A172 (cell line): ENCODE measurements at regions not wholly inside any gene's neighbourhood (a gene's known extent, or its start where the extent isn't known, plus 50 kb on each side); places are given as distances from the start of the nearest gene placed in this dataset.
A peak's percentile ranks its signal among the peaks of the same experiment; 100 is the strongest.
"Not testable (repeated sequence)": the region's sequence is repeated elsewhere in the genome, so short reads cannot be mapped to it uniquely, and the experiment has no call there.

Source experiments
- DNase-seq: peaks from one replicate; pipeline ENCODE4 v3.0.0-alpha.2; 2015; ENCODE audit warnings: low spot score

DNA sequence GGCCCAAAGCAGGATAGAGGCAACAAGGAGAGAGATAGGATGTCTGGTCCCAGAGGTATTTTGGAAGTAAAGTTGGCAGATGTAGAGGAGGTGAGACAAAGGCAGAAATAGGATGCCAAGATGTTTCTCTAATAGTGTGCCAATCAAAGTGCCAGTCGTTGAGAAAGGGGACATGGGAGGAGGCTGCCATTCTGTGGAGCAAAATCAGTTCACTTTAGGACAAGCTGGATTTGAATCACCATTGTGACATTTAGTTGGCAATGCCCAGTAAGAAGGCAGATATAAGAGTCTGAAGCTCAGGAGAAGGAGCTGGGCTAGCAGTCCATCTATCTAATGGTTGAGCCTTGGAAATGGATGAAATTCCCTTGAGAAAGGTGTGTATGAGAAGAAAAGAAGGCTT, 53.8 kb downstream of the ADRB2 start:
- DNase-seq: no peak

DNA sequence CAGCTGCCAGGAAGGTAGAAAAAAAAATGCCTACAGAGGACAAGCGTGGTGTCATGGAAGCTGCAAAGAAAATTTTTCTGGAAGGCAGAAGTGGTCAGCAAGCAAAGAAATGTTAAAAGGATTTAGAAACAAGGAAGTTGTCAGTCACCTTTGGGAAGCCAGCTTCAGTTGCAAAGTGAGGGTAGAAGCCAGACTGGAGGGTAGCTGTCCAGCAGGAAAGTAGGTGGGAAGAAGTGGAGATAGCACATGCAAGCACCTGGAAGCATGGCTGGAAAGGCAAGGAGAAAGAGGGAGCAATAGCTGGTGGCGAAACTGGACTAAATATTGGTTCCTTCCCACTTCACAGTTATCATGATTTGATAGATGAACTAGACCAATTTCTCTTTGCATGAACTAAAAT, 54.3 kb downstream of the ADRB2 start:
- DNase-seq: no peak

DNA sequence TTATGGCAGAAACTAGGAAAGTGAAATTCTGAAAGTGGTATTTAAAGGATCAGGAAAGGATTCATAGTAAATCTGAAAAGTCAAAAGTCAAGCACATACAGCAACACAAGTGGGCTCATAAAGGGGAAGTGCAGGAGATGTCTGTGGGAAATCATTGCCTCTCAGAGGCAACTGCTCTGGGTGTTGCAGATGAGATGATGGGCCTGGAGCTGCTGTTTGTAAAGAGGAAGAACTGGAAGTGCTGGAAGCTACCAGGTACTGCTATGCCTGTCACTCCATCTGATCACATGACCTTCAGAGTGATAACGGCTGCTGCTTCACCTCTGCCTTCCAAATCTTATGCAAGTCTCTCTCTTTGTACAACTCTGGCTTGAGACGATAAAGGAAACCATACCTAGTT, 55.9 kb downstream of the ADRB2 start:
- no peak for DNase-seq

DNA sequence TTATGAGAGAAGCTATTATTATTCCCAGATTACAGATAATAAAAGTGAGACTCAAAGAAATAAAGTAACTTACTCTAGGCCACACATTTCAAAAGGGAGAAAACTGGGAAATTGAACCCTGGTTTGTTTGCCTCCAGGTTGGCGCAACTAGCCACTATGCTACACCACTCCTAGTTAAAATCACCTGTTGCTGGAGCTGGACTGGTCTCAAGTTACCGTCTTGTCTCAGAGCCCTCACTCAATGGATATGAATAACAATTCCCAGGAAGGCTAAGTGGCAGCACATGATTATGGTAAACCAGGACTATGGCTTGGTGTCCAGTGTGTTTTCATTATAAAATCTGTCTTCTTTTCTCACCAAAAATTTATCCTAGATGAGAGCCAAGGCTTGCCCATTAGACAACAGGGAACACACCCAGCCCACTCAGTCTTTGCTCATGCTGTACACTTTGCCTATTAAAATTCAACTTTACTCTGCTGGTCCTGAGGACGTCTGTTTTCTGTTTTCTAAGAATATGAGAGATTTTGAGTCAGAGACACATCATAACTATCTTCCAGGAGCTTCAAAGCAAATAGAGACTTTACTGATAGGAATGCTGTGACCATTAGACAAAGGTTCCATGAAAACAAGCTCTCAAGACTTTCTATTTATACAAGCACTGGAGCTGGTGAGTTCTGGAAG, 58.1 kb downstream of the ADRB2 start:
- no peak for DNase-seq

DNA sequence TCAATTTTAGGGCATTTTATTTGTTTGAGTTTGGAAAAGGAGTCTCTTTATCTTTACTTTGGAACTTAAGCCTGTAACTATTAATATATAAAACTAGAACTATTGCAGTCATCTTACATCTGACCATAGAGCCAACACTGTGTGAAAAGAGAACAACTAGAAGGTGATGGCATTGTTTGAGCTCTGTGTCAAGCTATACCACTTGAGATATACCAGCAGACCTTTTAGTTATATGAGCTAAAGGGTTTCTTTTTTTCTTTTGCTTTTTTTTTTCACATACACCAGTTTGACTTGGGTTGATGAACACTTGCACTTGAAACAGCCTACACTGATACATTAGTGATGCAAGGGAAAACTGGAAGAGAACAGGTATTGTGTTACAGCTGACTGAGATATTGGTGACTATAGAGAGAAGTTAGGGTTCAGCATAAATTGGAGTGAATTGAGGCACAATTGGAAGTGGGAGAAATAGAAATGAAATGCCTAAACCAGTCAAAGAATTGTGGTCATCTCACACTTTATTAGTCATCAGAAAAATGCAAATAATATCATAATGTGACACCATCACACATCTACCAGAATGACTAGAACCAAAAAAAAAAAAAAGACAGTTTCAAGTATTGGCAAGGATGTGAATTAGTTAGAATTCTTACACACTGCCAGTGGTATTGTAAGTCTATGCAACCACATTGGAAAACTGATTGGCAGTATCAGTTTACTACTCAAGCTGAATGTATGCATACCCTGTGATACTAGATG, 60.9 kb downstream of the ADRB2 start:
- no peak for DNase-seq

DNA sequence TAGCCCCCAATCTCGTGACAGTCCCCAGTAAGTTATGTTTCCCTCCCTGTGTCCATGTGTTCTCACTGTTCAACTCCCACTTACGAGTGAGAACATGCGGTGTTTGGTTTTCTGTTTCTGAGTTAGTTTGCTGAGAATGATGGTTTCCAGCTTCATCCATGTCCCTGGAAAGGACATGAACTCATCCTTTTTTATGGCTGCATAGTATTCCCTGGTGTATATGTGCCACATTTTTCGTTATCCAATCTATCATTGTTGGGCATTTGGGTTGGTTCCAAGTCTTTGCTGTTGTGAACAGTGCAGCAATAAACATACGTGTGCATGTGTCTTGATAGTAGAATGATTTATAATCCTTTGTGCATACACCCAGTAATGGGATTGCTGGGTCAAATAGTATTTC, 63.5 kb downstream of the ADRB2 start:
- DNase-seq: not testable (repeated sequence)

DNA sequence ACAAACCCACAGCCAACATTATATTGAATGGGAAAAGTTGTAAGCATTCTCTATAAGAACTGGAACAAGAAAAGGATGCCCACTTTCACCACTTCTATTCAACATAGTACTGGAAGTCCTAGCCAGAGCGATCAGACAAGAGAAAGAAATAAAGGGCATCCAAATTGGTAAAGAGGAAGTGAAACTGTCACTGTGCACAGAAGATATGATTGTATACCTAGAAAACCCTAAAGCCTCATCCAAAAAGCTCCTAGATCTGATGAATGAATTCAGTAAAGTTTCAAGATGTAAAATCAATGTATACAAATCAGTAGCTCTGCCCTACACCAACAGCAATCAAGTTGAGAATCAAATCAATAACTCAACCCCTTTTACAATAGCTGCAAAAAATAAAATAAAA, 69.0 kb downstream of the ADRB2 start:
- DNase-seq: not testable (repeated sequence)

DNA sequence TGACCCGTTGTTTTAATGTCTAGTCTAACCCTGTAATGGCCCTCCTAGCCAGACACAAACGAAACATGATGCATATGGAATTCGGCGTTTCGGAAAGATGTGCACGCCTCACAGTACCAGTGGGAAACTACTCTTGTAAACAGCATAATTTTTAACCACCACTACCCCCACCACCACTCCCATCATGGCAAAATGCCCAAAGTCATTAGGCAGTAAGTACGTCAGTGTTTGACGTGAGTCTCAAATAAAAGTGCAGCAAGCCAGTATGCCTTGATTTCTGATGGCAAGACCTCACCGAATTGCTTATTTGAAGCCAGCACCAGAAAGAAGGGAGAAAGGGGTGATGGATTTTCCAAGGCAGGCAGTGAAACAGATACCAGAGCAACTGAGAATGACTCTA, 71.4 kb downstream of the ADRB2 start:
- DNase-seq: no peak

DNA sequence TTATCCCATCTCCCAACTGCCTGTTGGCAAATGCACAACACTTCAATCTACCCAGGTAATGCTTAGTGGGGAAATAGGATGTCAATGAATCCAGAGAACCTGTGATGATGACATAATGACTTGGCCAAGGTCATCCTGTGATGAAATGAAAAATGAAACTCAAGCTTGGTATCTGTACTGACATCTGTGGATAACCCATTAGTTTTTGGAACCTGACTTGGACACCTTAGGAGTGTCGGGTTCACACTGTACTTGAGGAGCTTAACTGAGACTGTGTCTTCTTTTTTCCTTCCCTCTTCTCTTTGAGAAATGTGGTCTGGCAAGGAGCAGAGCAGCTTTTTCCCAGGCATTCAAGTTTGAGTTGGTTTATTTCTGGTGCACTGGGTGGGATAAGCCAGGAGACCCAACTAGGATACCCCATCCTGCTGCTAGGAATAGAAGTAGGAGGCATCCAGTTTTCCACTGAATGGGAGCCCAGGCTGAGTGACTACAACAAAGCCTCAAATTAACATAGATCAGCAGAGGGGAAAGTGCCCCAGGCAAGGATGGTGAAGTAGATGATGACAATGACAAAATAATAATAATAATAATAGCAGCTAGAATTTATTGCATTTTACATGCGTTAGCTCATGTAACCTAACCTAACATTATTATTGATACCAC, 72.1 kb downstream of the ADRB2 start:
- no peak for DNase-seq

DNA sequence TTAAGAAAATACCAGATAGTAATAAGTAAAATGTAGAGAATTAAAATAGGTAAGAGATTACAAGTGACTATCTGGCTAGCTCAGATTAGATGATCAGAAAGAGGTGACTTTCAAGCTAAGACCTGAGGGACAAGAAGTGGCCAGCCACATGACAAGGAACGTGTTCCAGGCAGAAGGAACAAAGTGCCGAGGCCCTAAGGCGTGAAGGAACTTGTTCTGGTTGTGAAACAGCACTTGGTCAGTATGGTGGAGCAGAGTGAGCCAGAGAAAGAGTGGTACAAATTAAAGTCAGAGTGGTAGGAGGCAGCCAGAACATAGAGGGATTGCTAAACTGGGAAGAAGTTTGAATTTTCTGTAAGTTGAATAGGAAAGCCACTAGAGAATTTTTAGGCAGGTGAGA, 73.6 kb downstream of the ADRB2 start:
- no peak for DNase-seq

DNA sequence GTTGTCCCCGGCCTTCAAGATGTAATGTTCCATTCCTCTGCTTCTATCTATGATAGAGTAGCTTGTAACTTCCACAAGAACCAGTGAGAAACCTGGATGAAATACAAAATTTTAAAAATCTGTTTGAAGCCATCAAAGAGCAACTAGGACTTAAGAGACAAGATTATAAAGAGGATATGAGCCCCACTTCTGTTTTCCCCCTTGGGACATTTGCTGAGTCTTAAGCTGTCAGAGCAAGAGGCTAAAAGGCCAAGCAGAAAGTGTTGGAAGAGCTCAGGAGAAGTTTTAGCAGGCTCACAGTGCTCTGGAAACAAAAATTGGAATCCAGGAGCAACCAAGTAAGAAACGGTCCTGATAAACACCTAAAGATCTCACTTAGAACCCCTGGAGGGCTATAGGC, 76.1 kb downstream of the ADRB2 start:
- DNase-seq: no peak

DNA sequence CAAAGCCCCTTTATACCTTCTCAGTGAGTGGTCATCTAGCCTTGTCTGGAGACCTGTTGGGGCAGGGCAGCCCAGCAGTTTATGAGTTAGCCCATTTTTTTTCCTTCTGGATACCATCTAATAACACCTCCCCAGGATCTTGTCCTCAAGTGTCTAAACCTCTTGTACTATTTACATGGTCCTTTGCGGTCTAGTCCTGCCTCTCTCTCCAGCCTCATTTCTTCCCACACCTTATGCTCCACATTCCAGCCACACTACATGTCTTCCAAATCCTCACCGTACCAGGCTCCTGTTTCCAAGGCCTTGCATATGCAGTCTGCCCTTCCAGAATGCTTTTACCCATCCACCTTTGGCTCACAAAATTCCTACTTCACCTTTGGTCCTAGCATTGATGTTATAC, 77.2 kb downstream of the ADRB2 start:
- no peak for DNase-seq

DNA sequence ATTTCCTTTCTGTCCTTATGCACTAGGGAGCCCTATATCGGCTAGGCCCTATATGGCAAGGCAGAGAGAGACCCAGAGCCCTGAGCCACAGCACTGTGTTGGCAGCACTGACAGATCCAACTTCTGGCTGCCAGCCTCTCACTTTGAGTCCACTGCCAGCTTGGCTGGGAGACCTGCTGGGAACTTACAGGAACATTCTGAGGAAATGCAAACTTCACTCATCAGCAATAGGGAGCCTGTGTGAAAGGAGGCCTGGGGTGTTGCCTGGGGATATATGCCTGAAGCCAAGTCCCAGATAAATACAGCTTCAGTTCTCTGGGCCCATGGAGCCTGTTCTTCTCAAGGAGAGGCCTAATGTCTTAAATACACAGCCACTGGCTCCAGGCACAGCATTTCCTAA, 78.0 kb downstream of the ADRB2 start:
- no peak for DNase-seq

DNA sequence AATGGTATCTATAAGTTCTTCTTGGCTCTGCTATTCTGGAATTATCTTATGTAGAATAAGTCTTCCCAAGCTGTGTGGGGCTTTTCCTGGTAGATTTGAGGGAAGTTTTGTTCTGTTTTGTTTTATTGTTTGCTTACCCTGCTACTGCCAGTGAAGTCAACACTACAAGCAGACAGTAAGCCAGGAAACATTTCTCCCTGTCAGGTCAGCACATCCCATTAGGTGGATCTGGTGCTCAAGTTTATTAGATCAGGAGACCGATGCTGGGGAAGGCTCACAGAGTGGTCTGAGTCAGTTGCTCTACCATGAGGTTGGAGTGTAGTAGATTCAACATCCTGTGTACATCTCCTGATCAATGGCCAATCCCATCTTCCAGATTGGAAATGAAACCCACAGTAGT, 79.1 kb downstream of the ADRB2 start:
- DNase-seq: no peak

DNA sequence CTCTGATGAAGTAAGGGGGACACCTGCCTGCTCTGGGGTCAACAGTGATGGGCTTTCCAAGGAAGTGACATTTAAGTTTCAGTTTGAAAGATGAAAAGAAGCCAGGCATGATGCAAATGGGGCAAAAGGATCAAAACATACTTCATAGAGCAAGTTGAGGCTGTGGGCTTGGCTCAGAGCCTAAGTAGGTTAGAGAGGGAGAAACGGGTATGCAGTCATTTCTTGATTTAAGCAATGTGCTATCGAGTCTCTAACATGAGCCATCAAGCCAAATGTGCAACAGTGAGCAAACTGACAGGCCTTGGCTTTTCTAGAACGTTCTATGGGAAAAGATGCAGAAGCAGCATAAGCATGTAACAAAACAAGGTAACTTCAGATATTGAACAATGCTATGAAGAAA, 80.6 kb downstream of the ADRB2 start:
- no peak for DNase-seq

DNA sequence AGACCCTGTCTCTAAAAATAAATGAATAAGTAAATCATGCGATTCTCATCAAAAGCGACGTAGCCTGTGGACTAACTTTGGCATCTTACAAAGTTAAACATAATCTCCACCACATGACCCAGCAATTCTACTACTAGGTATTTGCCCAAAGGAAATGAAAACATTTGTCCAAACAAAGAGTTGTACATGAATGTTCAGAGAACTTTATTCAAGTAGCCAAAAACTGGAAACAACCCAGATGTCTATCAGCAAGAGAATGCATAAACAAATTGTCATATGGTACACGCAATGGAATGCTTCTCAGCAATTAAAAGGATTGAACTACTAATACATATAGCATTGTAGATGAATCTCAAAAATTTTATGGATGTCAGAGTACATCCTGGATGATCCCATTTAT, 82.6 kb downstream of the ADRB2 start:
- peak; percentile 47 for DNase-seq

DNA sequence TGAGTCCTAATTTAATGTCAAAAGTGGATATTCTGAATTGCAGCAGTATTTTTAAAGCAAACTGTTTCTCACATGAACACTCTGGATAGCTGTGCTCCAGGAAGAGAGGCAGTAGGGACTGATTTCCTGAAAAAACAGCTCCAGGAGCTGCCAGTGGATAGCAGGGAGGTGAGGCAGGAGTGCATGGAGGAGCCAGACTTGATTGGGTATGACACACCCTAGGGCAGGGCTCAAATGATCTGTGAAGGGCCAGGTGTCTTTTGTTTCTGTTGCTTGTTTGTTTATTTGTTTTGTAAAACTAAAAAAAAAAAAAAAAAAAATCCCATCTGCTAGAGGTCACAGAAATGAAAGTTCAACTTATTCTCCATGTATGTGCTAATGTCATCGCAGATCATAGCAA, 83.4 kb downstream of the ADRB2 start:
- DNase-seq: peak; percentile 37

DNA sequence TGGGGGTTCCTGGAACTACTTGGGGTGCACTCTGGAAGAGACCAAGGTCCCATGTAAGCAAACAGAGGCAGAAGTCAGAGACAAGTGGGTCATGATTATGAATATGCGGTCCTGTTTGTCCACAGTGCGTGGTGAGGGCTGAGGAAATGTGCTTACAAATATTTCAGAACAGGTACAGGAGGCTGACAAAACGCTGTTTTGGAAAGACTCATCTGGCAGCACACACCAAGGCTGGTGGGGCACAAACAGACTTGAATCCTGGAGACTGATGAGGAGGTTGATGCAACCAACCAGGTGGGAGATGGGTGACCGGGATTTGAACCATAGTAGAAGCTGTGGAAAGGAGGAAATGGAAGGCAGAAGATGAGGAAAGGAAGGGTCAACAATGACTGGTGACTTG, 83.8 kb downstream of the ADRB2 start:
- DNase-seq: no peak

DNA sequence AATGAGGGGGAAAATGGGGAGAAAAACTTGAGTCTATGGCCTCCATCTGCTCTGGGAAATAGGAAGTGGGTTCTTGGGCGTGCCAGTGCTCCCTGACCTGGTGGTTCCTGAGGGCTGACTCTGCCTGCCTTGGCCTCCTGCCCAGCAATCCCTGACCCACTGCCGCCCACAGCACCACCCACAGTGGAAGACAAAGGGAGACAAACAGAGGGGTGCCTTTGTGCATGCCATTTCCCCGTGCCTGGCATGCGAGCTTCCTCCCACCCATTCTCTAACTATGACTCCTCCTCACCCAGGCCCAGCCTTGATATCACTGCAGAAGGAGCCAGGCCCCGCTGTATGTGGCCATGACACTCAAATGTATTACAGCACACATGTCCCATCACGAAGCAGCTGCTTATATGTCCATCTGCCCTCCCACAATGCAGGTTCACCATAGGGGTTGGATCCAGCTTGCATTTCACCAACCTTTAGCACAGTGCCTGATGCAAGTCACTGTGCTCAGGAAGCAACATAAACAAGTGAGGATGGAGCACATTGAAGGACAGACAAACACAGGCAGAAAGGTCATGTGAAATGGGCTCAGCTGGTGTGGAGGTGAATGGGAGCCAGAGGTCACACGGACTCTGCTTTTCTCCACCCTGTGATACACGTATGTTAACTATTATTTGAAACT, 84.4 kb downstream of the ADRB2 start:
- DNase-seq: peak; percentile 98

DNA sequence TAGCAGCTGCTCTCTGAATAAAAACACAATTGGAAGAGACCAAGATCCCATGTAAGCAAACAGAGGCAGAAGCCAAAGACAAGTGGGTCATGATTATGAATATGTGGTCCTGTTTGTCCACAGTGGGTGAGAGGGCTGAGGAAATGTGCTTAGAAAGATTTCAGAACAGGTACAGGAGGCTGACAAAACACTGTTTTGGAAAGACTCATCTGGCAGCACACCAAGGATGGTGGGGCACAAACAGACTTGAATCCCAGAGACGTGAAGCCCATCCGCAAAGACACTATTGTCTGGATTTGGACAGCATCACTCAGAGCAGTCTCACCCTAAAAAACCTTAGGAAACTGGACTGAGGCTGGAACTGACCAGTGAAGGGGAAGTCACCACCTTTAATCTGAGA, 85.0 kb downstream of the ADRB2 start:
- peak; percentile 22 for DNase-seq

DNA sequence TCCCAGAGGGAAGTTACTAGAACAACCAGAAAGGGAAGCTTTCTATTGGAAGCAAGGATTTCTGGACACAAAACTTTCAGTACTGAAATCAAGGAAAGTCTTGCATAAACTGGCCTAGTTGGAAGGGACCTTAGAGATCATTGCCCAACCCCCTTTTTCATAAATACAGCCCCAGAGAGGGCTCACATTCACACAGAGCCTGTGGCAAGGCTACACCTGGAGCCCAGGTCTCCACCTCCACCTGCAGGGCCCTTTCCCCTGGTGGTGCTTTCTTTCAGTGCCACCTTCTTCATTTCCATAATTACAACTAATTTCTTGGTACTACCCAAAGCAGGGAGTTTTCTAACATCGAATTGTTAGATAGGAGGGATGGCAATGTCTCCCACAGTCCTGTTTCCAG, 85.7 kb downstream of the ADRB2 start:
- no peak for DNase-seq

DNA sequence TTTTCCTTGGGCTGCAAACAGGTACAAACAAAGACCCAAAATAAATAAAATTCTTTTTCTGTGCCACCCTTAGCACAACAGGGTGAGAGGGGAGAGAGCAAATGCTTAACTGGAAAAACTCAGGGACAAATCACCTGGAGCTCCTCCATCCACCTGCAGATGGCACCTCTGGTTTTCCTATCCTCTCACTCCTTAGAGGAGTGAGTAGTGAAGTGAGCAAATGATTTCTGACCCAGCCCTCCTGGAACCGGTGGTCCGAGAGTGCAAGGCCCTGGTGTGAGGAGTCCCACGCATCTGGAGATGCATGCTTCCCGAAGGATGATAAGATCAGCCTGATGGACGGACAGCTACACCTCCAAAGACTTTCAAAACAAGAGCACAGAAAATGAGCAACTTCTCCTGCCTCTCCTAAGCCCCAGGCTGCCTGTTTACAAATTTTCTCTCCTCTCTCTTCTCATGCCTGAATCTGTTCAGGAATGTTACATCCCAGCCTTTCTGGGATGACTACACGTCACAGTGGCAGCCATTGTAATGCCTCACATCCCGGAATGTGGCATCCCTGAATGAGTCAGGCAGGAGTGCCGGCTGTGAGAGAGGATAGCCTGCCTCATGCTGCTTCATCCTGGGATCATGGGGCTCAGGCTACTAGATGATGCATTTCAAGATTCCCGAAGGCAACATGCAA, 86.4 kb downstream of the ADRB2 start:
- DNase-seq: peak; percentile 99
